ENCODE measurements at regions not wholly inside any gene's neighbourhood (a gene's known extent, or its start where the extent isn't known, plus 50 kb on each side); places are given as distances from the start of the nearest gene placed in this dataset.

DNA sequence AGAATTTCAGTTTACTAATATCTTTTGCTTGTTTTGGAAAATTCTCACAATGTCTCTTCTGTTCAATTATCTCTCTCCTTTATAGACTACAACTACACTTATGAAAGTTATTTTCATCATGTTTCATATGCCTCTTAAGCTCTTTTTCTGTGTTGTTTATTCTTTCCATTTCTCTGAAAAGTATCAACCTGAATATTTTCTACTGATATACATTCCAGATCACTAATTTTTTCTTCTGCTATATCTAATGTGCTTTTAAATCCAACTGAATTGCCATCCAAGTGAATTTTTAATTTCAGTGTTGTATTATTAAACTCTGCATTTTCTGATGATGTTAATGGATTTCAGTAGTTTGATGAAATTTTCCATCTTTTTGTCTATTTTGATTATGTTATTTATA is 301.3 kb downstream of the HRH4 start:
- TF ChIP-seq BACH2 (CRISPR knock-in tag; IDR thresholded peaks at IDR 0.05; ENCODE audit: borderline replicate concordance) (no peak), CSDC2 (CRISPR knock-in tag; IDR thresholded peaks at IDR 0.05) (no peak), ISL1 (CRISPR knock-in tag; IDR thresholded peaks at IDR 0.05) (no peak), RARB (CRISPR knock-in tag; IDR thresholded peaks at IDR 0.05) (no peak), ZNF70 (CRISPR knock-in tag; IDR thresholded peaks at IDR 0.05) (no peak)

All from SK-N-SH treated with all-trans-retinoic acid at 6 μM for 48 hours (cell line).